ENCODE measurements at regions not wholly inside any gene's neighbourhood (a gene's known extent, or its start where the extent isn't known, plus 50 kb on each side); places are given as distances from the start of the nearest gene placed in this dataset.

DNA sequence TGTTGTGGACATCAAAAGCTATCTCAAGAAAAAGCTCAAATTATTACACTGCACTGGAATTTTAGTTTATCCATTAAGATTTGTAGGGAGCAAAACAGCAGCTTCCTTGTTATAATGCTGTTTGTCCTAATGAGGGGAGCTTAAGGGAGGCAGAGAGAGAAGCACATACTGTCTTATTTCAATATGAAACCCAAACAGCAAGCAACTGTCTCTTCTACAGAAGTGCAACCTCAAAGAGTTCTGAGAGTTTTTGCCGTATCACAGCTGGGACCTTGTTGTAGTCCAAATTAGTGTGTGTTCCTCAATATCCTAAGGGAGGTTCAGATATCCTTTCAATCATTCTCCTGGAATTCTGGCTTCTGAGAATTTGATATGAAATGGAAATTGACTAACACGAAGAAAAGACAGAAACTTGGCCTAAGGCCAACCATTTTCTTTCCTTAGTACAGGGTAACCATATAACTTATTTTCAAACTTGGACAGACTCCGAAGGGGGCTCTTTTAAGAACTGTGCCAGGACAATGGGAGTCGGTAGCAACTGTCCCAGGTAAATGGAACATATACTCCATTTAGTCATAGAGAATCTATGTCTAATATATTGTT lies 149.3 kb upstream of the CCN2 start:
- Mint-ChIP-seq H3K27me3 (ENCODE audit: unreplicated experiment) (no peaks in the 10 kb centered on the region), H3K9me3 (ENCODE audit: unreplicated experiment) (peaks cover 5% of the 10 kb centered on the region), H3K36me3 (ENCODE audit: unreplicated experiment) (peaks cover 5% of the 10 kb centered on the region), H3K4me3 (ENCODE audit: unreplicated experiment) (no peak overlapping the region), H3K4me1 (ENCODE audit: unreplicated experiment) (peaks cover 20% of the 10 kb centered on the region), H3K27ac (ENCODE audit: unreplicated experiment) (no peak overlapping the region)
- TF ChIP-seq, protein P1, sequence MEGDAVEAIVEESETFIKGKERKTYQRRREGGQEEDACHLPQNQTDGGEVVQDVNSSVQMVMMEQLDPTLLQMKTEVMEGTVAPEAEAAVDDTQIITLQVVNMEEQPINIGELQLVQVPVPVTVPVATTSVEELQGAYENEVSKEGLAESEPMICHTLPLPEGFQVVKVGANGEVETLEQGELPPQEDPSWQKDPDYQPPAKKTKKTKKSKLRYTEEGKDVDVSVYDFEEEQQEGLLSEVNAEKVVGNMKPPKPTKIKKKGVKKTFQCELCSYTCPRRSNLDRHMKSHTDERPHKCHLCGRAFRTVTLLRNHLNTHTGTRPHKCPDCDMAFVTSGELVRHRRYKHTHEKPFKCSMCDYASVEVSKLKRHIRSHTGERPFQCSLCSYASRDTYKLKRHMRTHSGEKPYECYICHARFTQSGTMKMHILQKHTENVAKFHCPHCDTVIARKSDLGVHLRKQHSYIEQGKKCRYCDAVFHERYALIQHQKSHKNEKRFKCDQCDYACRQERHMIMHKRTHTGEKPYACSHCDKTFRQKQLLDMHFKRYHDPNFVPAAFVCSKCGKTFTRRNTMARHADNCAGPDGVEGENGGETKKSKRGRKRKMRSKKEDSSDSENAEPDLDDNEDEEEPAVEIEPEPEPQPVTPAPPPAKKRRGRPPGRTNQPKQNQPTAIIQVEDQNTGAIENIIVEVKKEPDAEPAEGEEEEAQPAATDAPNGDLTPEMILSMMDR (IDR thresholded peaks at IDR 0.05): no peak
- DNase-seq (ENCODE audit: extremely low spot score, unreplicated experiment): no peak

DNA sequence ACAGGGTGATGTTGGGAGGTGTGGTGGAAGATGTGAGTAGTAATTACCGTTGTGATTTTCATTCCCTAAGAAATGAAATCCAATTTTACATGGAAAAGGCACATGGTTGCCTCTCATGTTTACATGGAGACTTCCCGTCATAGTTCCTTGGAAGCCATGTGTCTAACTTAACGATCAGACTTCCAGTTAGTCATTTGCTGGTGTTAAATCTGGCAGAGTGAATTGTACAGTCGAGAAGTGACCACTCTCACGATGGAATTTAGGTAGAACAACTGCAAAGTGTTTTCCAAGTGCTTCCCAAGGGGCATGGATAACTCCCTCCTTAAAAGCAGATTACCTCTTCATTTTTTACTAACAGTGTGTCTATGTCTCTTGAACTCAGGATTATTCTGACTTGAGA lies 145.8 kb upstream of the CCN2 start:
- TF ChIP-seq, protein P1 (IDR thresholded peaks at IDR 0.05): no peak

DNA sequence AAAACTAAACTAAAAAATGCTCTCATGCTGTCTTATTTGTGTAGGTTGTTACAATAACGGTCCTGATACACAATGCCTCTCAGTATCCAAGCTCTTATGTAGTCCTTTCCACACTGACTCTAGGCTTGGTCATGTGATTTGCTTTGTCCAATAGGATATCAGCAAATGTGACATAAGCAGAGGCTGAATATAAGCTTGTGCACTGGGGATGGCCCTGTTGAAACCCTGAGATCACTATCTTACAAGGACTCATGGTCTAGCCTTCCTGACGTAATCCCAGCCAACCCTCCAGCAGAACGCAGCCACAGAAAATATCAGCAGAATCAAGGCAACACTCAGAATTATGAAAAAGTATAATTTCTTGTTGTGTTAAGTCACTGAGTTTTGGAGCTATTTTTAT lies 145.1 kb upstream of the CCN2 start:
- H3K27ac Mint-ChIP-seq (ENCODE audit: unreplicated experiment): no peak overlapping the region
- H3K9me3 Mint-ChIP-seq (ENCODE audit: unreplicated experiment): peaks cover 7% of the 10 kb centered on the region
- TF ChIP-seq, protein P1 (IDR thresholded peaks at IDR 0.05): no peak
- peaks cover 2% of the 10 kb centered on the region for H3K36me3 Mint-ChIP-seq (ENCODE audit: unreplicated experiment)
- peaks cover 13% of the 10 kb centered on the region for H3K4me1 Mint-ChIP-seq (ENCODE audit: unreplicated experiment)
- no peak for DNase-seq (ENCODE audit: extremely low spot score, unreplicated experiment)
- no peaks in the 10 kb centered on the region for H3K27me3 Mint-ChIP-seq (ENCODE audit: unreplicated experiment)
- no peak overlapping the region for H3K4me3 Mint-ChIP-seq (ENCODE audit: unreplicated experiment)

More for the DNA sequence above, 145.8 kb upstream of the CCN2 start:
- peaks cover 20% of the 10 kb centered on the region for H3K4me1 Mint-ChIP-seq (ENCODE audit: unreplicated experiment)
- DNase-seq (ENCODE audit: extremely low spot score, unreplicated experiment): no peak
- no peak overlapping the region for H3K27ac Mint-ChIP-seq (ENCODE audit: unreplicated experiment)
- no peak overlapping the region for H3K4me3 Mint-ChIP-seq (ENCODE audit: unreplicated experiment)
- no peaks in the 10 kb centered on the region for H3K27me3 Mint-ChIP-seq (ENCODE audit: unreplicated experiment)
- peaks cover 1% of the 10 kb centered on the region for H3K9me3 Mint-ChIP-seq (ENCODE audit: unreplicated experiment)
- peaks cover 2% of the 10 kb centered on the region for H3K36me3 Mint-ChIP-seq (ENCODE audit: unreplicated experiment)

DNA sequence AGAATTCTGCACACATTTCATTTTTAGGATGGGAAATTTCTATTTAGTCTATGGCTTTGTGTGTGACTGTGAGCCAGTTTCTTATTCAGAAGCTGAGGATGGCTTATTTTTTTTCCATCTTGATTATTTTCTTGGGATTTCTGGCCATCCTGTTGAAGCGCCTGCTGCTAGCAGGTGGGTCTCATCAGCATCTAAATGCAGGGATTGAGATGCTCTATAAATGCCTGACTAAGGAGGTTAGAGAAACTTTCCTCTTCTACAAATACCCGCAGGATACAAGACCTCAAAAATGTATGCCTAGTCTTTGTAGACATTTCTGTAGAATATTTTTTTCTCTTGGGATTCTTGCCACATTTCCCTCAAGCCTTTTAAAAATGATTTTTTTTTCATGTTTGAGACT lies 138.0 kb upstream of the CCN2 start:
- DNase-seq (ENCODE audit: extremely low spot score, unreplicated experiment): no peak
- TF ChIP-seq, protein P1 (IDR thresholded peaks at IDR 0.05): no peak
- H3K27me3 Mint-ChIP-seq (ENCODE audit: unreplicated experiment): no peaks in the 10 kb centered on the region
- no peaks in the 10 kb centered on the region for H3K36me3 Mint-ChIP-seq (ENCODE audit: unreplicated experiment)
- H3K9me3 Mint-ChIP-seq (ENCODE audit: unreplicated experiment): peaks cover 22% of the 10 kb centered on the region
- no peak overlapping the region for H3K4me3 Mint-ChIP-seq (ENCODE audit: unreplicated experiment)
- H3K4me1 Mint-ChIP-seq (ENCODE audit: unreplicated experiment): peaks cover 53% of the 10 kb centered on the region
- H3K27ac Mint-ChIP-seq (ENCODE audit: unreplicated experiment): peak overlapping the region; percentile 77

DNA sequence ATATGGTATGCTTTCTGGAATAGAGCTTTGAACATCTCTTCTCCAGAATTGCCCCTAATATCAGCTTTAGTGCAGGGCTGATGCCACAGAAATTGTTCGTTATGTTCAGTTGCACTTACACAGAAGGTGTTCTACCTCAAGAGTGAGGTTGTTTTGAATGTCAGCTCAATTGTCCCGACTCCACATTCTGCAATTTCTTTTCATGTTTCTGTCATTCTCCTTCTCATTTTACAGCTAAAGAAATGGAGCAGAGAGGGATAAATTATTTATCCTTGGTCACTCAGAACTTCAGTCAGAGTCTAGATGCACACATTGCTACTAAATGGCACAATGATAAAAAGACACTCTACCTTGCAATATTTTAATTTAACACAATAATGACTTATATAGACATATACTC lies 137.0 kb upstream of the CCN2 start:
- H3K27me3 Mint-ChIP-seq (ENCODE audit: unreplicated experiment): no peaks in the 10 kb centered on the region
- peaks cover 22% of the 10 kb centered on the region for H3K9me3 Mint-ChIP-seq (ENCODE audit: unreplicated experiment)
- H3K36me3 Mint-ChIP-seq (ENCODE audit: unreplicated experiment): no peaks in the 10 kb centered on the region
- H3K27ac Mint-ChIP-seq (ENCODE audit: unreplicated experiment): peak overlapping the region; percentile 77
- TF ChIP-seq, protein P1 (IDR thresholded peaks at IDR 0.05): no peak
- H3K4me3 Mint-ChIP-seq (ENCODE audit: unreplicated experiment): no peak overlapping the region
- H3K4me1 Mint-ChIP-seq (ENCODE audit: unreplicated experiment): peaks cover 61% of the 10 kb centered on the region
- DNase-seq (ENCODE audit: extremely low spot score, unreplicated experiment): no peak
